Lower leg skin (tissue), 3 donors: ENCODE measurements at regions not wholly inside any gene's neighbourhood (a gene's known extent, or its start where the extent isn't known, plus 50 kb on each side); places are given as distances from the start of the nearest gene placed in this dataset.

Experiments used
- POLR2A ChIP-seq, 2 donors: fragments of 450-650 bp; IDR thresholded peaks; one replicate each; pipeline ENCODE4 v1.6.1; 2016 to 2017; ENCODE audit warnings: antibody characterized with exemption in 2 of 2, mild to moderate bottlenecking in 1 of 2, moderate library complexity in 1 of 2
- TF ChIP-seq, protein P1 (sequence below), 3 donors: fragments of 450-650 bp; IDR thresholded peaks; one replicate each; pipeline ENCODE4 v1.5.1; 2016; ENCODE audit warnings: antibody characterized with exemption in 3 of 3, mild to moderate bottlenecking in 3 of 3, moderate library complexity in 2 of 3

DNA sequence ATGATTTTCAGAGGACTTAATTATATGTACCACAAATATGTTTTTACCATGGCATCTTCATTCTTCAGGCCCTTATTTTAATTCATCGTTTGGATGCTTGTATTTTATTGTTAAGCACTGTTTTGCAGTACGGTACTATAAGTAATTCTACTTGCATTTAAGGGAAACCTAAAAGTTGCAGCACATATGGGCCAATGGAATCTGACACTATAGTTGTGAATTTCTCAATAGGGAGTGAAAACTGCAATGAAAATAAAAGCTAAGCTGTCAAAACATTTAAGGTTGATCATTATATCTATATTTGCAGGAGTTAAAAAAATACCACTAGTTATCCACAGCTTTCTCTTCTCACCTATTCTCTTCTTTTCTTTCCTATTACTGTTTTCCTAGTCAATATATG is 1071.8 kb downstream of the MAT2B start:
- TF ChIP-seq, protein P1, sequence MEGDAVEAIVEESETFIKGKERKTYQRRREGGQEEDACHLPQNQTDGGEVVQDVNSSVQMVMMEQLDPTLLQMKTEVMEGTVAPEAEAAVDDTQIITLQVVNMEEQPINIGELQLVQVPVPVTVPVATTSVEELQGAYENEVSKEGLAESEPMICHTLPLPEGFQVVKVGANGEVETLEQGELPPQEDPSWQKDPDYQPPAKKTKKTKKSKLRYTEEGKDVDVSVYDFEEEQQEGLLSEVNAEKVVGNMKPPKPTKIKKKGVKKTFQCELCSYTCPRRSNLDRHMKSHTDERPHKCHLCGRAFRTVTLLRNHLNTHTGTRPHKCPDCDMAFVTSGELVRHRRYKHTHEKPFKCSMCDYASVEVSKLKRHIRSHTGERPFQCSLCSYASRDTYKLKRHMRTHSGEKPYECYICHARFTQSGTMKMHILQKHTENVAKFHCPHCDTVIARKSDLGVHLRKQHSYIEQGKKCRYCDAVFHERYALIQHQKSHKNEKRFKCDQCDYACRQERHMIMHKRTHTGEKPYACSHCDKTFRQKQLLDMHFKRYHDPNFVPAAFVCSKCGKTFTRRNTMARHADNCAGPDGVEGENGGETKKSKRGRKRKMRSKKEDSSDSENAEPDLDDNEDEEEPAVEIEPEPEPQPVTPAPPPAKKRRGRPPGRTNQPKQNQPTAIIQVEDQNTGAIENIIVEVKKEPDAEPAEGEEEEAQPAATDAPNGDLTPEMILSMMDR (IDR thresholded peaks at IDR 0.05) = no peak
- TF ChIP-seq POLR2A (IDR thresholded peaks at IDR 0.05) = no peak
